GM20000 (cell line): ENCODE measurements at regions not wholly inside any gene's neighbourhood (a gene's known extent, or its start where the extent isn't known, plus 50 kb on each side); places are given as distances from the start of the nearest gene placed in this dataset.

ENCODE experiments used
- DNase-seq: peaks from one replicate; pipeline ENCODE4 v3.0.0; 2012; ENCODE audit warnings: low spot score
- TF ChIP-seq, protein P1 (sequence below): IDR thresholded peaks from 2 replicates; pipeline ENCODE4 v1.5.1; 2012; ENCODE audit warnings: mild to moderate bottlenecking, control low read depth; ENCODE audit errors: extremely low read depth, missing control alignments

GRCh38 chr15:39444735-39445470 is 136.0 kb upstream of the THBS1 start:
- DNase-seq: no peak
- TF ChIP-seq, protein P1, sequence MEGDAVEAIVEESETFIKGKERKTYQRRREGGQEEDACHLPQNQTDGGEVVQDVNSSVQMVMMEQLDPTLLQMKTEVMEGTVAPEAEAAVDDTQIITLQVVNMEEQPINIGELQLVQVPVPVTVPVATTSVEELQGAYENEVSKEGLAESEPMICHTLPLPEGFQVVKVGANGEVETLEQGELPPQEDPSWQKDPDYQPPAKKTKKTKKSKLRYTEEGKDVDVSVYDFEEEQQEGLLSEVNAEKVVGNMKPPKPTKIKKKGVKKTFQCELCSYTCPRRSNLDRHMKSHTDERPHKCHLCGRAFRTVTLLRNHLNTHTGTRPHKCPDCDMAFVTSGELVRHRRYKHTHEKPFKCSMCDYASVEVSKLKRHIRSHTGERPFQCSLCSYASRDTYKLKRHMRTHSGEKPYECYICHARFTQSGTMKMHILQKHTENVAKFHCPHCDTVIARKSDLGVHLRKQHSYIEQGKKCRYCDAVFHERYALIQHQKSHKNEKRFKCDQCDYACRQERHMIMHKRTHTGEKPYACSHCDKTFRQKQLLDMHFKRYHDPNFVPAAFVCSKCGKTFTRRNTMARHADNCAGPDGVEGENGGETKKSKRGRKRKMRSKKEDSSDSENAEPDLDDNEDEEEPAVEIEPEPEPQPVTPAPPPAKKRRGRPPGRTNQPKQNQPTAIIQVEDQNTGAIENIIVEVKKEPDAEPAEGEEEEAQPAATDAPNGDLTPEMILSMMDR: no peak

DNA sequence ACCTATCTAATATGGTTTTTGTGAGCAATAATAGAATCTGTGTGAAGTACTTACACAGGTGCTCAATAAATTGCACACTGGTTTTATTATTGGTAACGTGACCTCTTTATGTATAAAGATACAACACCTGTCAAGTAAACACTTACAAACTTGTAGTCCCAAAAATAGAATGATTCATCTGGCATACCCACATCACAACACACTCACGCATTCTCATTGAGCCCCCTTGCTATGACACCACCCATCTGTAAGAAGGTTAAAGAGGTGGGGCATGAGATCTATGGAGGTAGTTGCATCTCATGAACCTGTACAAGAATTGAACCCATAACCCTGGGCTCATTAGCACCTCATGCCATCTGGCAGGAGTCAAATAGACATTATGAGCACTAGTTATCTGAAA is 134.9 kb upstream of the THBS1 start:
- DNase-seq: no peak
- TF ChIP-seq, protein P1: no peak

- TF ChIP-seq, protein P1: no peak
- no peak for DNase-seq
Measured at GRCh38 chr15:39447346-39447745, 133.5 kb upstream of the THBS1 start.

DNA sequence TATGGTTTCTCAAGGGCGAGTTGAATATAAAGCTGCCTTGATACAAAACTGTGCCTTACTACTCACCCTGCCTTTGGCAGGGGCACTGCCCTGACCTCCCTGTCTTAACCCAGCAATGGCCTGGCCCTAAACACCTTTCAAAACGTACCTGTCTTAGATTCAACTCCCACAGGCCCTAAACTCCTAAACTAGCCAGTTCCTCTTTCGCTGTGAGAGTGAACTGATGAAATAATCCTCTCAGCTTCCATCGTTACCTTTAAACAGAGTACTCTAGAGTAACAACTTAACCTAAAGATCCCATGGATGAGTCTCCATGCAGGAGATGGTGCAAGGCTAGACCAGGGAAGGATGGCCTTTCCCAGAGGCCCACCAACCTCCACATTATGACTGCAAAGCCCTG is 133.0 kb upstream of the THBS1 start:
- TF ChIP-seq, protein P1: no peak
- DNase-seq: no peak

- TF ChIP-seq, protein P1: no peak
- DNase-seq: no peak
Measured at GRCh38 chr15:39448409-39448808, 132.5 kb upstream of the THBS1 start.

GRCh38 chr15:39451121-39451688 is 129.7 kb upstream of the THBS1 start:
- TF ChIP-seq, protein P1: no peak
- DNase-seq: no peak

- no peak for DNase-seq
- TF ChIP-seq, protein P1: no peak
Measured at GRCh38 chr15:39451871-39452270, 129.0 kb upstream of the THBS1 start.
